Neural cell (in vitro differentiated cells): ENCODE measurements at regions not wholly inside any gene's neighbourhood (a gene's known extent, or its start where the extent isn't known, plus 50 kb on each side); places are given as distances from the start of the nearest gene placed in this dataset.

Source experiments
- H2AFZ ChIP-seq: fragments of 200-600, 300-800 bp; sonication (generic), shearing (Covaris generic); 2 replicates; pipeline ENCODE4 v1.6.0; 2014; ENCODE audit warnings: low read depth, mild to moderate bottlenecking, antibody characterized with exemption, low read length, moderate library complexity
- H3F3A ChIP-seq: fragments of 200-600 bp; shearing (Covaris generic); 2 replicates; pipeline ENCODE4 v1.6.1; 2016; ENCODE audit warnings: mild to moderate bottlenecking, moderate library complexity, mixed read lengths, antibody characterized with exemption, low read length; ENCODE audit not compliant: insufficient read depth, poor library complexity, severe bottlenecking
- H3K27ac ChIP-seq: fragments of 200-600, 300-800 bp; sonication (generic), shearing (Covaris generic); 2 replicates; pipeline ENCODE4 v1.5.1; 2014; ENCODE audit warnings: mild to moderate bottlenecking, low read length, moderate library complexity
- H3K27me3 ChIP-seq: fragments of 300-800, 200-600 bp; sonication (generic), shearing (Covaris generic); 2 replicates; pipeline ENCODE4 v1.6.0; 2014; ENCODE audit warnings: mild to moderate bottlenecking, low read depth, low read length, moderate library complexity; ENCODE audit not compliant: insufficient read depth
- H3K36me3 ChIP-seq: fragments of 300-800, 200-600 bp; sonication (generic), shearing (Covaris generic); 2 replicates; pipeline ENCODE4 v1.5.1; 2014; ENCODE audit warnings: mild to moderate bottlenecking, antibody characterized with exemption, low read length, moderate library complexity; ENCODE audit not compliant: insufficient read depth
- H3K4me2 ChIP-seq: fragments of 300-800, 200-600 bp; sonication (generic), shearing (Covaris generic); 2 replicates; pipeline ENCODE4 v1.6.0; 2014; ENCODE audit warnings: mild to moderate bottlenecking, low read length
- H3K4me3 ChIP-seq: fragments of 300-800, 200-600 bp; sonication (generic), shearing (Covaris generic); 2 replicates; pipeline ENCODE4 v1.5.1; 2014; ENCODE audit warnings: mild to moderate bottlenecking, low read length, moderate library complexity
- H3K79me2 ChIP-seq: fragments of 200-600 bp; shearing (Covaris generic); replicated peaks from 2 replicates; pipeline ENCODE4 v1.6.0; 2014; ENCODE audit warnings: mild to moderate bottlenecking, low read length, moderate library complexity; ENCODE audit not compliant: insufficient read depth
- H3K9ac ChIP-seq: fragments of 300-800, 200-600 bp; sonication (generic), shearing (Covaris generic); 2 replicates; pipeline ENCODE4 v1.6.1; 2016; ENCODE audit warnings: mild to moderate bottlenecking, low read length, mixed read lengths
- H3K9me2 ChIP-seq: fragments of 200-600 bp; shearing (Covaris generic); 2 replicates; pipeline ENCODE4 v1.6.1; 2016; ENCODE audit warnings: mild to moderate bottlenecking, low read length, mixed read lengths; ENCODE audit not compliant: insufficient read depth
- H3K9me3 ChIP-seq: fragments of 200-600, 300-800 bp; sonication (generic), shearing (Covaris generic); 2 replicates; pipeline ENCODE4 v1.6.1; 2016; ENCODE audit warnings: mild to moderate bottlenecking, mixed run types, low read length, moderate library complexity, mixed read lengths
- H4K20me1 ChIP-seq: fragments of 200-600 bp; shearing (Covaris generic); 2 replicates; pipeline ENCODE4 v1.6.1; 2016; ENCODE audit warnings: mild to moderate bottlenecking, mixed run types; ENCODE audit not compliant: insufficient read depth
- CTCF ChIP-seq: fragments of 450-650 bp; IDR thresholded peaks from 2 replicates; pipeline ENCODE4 v1.5.1; 2014; ENCODE audit warnings: antibody characterized with exemption, mild to moderate bottlenecking, moderate library complexity; ENCODE audit not compliant: poor library complexity, severe bottlenecking
- EP300 ChIP-seq: fragments of 450-650 bp; conservative IDR thresholded peaks from 2 replicates; pipeline ENCODE4 v1.6.1; 2014; ENCODE audit warnings: antibody characterized with exemption, mild to moderate bottlenecking, moderate library complexity; ENCODE audit not compliant: poor library complexity, severe bottlenecking
- EZH2 ChIP-seq: fragments of 200-600, 300-800 bp; shearing (Covaris generic), sonication (generic); IDR thresholded peaks from 2 replicates; pipeline ENCODE4 v1.6.1; 2014; ENCODE audit warnings: antibody characterized with exemption, low read length, borderline replicate concordance, mild to moderate bottlenecking; ENCODE audit not compliant: insufficient read depth, poor library complexity, severe bottlenecking
- MXI1 ChIP-seq: fragments of 450-650 bp; conservative IDR thresholded peaks from 2 replicates; pipeline ENCODE4 v1.6.1; 2014; ENCODE audit warnings: antibody characterized with exemption, mild to moderate bottlenecking; ENCODE audit not compliant: poor library complexity, severe bottlenecking
- POLR2AphosphoS5 ChIP-seq: IDR thresholded peaks from 2 replicates; pipeline ENCODE4 v1.6.1; 2012
- RAD21 ChIP-seq: fragments of 450-650 bp; conservative IDR thresholded peaks from 2 replicates; pipeline ENCODE4 v1.6.1; 2014; ENCODE audit warnings: antibody characterized with exemption, mild to moderate bottlenecking, moderate library complexity
- REST ChIP-seq: IDR thresholded peaks from 2 replicates; pipeline ENCODE4 v1.6.1; 2012; ENCODE audit warnings: borderline replicate concordance
- SMC3 ChIP-seq: fragments of 450-650 bp; conservative IDR thresholded peaks from 2 replicates; pipeline ENCODE4 v1.6.1; 2014; ENCODE audit warnings: antibody characterized with exemption, mild to moderate bottlenecking, moderate library complexity; ENCODE audit not compliant: poor library complexity
- TAF1 ChIP-seq: IDR thresholded peaks from 2 replicates; pipeline ENCODE4 v1.6.1; 2012; ENCODE audit warnings: low read depth

GRCh38 chr15:47258521-47258920 is 458.8 kb upstream of the SEMA6D start:
- H3K4me2 ChIP-seq, result no peak overlapping the region
- H3K79me2 ChIP-seq, result peaks cover 66% of the 10 kb centered on the region
- no peaks in the 10 kb centered on the region for H3K36me3 ChIP-seq
- H3K27ac ChIP-seq, result no peak overlapping the region
- H3K4me3 ChIP-seq, result no peak overlapping the region
- no peak overlapping the region for H2AFZ ChIP-seq
- H3F3A ChIP-seq, result no peaks in the 10 kb centered on the region
- no peaks in the 10 kb centered on the region for H3K9me2 ChIP-seq
- H3K9ac ChIP-seq, result no peak overlapping the region
- TF ChIP-seq REST, result no peak
- TF ChIP-seq CTCF, result no peak
- TF ChIP-seq EZH2, result no peak
- no peak for TF ChIP-seq MXI1
- TF ChIP-seq SMC3, result no peak
- TF ChIP-seq RAD21, result no peak
- TF ChIP-seq TAF1, result no peak
- TF ChIP-seq POLR2AphosphoS5, result no peak
- no peak for TF ChIP-seq EP300
- H3K9me3 ChIP-seq, result no peaks in the 10 kb centered on the region
- no peaks in the 10 kb centered on the region for H3K27me3 ChIP-seq
- peaks cover 9% of the 10 kb centered on the region for H4K20me1 ChIP-seq

- H4K20me1 ChIP-seq, result peaks cover 13% of the 10 kb centered on the region
- H3K27me3 ChIP-seq, result no peaks in the 10 kb centered on the region
- H3K4me2 ChIP-seq, result no peak overlapping the region
- H2AFZ ChIP-seq, result no peak overlapping the region
- TF ChIP-seq TAF1, result no peak
- TF ChIP-seq POLR2AphosphoS5, result no peak
- TF ChIP-seq RAD21, result no peak
- no peak for TF ChIP-seq CTCF
- no peak for TF ChIP-seq MXI1
- TF ChIP-seq SMC3, result no peak
- TF ChIP-seq EP300, result no peak
- TF ChIP-seq REST, result no peak
- TF ChIP-seq EZH2, result no peak
- no peak overlapping the region for H3K4me3 ChIP-seq
- H3K27ac ChIP-seq, result no peak overlapping the region
- H3K9me3 ChIP-seq, result no peaks in the 10 kb centered on the region
- peaks cover 40% of the 10 kb centered on the region for H3K79me2 ChIP-seq
- H3K36me3 ChIP-seq, result no peaks in the 10 kb centered on the region
- H3K9me2 ChIP-seq, result no peaks in the 10 kb centered on the region
- H3F3A ChIP-seq, result no peaks in the 10 kb centered on the region
- no peak overlapping the region for H3K9ac ChIP-seq
These were observed 451.6 kb upstream of the SEMA6D start for GRCh38 chr15:47265686-47266085.
